HuH-7.5 (cell line): ENCODE measurements at regions not wholly inside any gene's neighbourhood (a gene's known extent, or its start where the extent isn't known, plus 50 kb on each side); places are given as distances from the start of the nearest gene placed in this dataset.

Experiments used
- DNase-seq: peaks from one replicate; pipeline ENCODE4 v3.0.0; 2011; ENCODE audit warnings: low spot score

DNA sequence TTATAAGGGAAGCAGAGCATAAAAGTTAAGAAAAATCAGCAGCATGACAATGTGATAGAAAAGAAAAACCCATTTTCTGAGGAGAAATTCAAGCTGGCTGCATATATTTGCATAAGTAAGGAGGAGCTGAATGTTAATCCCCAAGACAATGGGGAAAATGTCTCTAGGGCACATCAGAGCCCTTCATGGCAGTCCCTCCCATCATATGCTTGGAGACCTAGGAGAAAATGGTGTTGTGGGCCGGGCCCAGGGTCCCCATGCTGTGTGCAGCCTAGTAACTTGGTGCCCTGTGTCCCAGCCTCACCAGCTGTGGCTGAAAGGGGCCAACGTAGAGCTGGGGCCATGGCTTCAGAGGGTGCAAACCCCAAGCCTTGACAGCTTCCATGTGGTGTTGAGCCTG is 100.6 kb upstream of the PLPPR4 start:
- DNase-seq, result no peak

DNA sequence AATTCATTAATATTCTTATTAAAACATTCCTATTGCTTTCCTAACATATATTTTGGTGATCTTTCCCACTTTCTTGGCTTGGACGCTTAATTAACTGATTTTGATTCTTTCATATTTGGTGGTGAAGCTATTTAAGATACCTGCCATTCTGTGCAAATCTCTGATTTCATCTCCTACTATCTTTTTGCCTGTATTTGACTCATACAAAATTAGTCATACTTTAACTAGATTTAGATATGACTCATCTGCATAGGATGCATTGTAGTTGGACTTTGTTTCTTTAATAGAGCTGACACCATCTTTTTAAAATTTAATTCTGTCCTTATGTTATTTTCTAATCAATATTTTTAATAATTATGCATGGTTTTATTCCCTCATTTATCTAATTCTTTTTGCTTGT is 93.8 kb upstream of the PLPPR4 start:
- no peak for DNase-seq

DNA sequence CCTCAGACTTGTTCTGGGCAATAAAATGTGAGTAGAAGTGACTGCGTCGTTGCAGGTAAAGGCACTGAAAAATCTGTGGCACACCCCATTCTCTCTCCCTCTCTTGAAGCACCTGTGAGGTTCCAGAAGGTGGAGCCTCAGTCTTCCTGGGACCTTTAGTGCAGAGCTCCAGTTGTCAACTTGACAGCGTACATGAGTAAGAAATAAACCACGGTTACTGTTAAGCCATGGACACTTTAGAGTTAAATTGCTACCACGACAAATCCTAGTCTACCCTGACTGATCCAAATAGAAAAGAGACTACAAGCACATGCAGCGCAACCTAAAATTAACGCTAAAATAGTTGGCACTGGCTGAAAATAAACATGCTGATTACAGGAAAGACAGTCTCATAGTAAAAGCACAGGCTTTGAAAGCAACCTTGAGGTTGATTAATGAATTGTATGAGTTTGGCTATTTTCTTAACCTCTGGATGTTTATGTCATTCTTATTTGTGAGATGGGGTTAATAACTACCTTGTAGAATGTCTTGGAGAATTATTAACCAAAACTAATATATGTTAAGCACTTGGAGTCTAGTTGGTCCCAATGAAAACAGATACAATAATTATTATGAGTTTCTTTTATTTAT is 93.0 kb upstream of the PLPPR4 start:
- no peak for DNase-seq

DNA sequence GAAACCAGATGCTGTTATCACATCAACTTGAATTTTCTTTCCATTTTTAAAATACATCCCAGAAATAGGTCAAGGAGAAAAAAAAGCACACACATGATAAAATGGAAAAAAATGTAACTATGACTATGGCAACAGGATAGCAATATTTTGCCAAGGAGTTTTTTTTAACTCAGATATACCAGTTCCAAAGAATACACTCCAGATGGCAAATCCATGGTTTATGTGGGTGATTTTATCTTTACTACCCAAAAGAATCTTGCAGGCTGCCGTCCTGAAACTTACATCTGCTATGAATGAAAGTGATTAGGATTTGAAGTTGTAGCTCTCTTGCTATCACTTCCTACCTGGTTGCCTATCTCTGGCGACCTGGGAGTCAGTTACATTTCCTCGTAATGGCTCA is 91.0 kb upstream of the PLPPR4 start:
- no peak for DNase-seq

DNA sequence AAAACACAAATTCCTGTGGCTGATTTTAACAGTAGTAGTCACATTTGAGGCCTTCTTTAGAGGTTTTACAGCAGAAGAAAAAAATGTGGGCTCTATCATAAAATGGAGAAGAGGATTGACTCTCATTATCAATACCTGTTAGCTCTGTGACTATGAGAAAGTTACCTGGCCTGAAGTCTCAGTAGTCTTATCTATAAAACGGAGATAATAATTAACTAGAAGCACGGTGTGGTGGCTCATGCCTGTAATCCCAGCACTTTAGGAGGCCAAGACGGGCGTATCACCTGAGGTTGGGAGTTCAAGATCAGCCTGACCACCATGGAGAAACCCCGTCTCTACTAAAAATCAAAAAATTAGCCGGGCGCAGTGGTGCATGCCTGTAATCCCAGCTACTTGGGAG is 90.4 kb upstream of the PLPPR4 start:
- no peak for DNase-seq

DNA sequence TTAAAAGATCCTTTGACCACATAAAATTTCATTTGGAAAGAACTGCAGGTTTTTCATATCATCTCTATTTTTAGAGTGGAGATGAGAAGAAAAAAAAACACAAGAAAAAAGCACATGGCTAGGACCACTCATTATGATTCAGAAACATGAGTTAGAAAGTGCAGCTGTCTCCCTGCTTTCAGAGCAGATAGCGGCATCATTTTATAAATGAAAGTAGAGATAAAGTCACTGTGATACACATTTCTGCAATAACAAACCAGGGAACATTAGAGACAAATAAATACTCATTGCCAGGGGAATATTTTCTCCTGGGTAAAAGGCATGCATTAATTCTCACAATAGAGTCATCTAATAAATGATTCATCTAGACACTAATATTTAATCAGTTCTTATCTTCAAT is 87.5 kb upstream of the PLPPR4 start:
- no peak for DNase-seq

DNA sequence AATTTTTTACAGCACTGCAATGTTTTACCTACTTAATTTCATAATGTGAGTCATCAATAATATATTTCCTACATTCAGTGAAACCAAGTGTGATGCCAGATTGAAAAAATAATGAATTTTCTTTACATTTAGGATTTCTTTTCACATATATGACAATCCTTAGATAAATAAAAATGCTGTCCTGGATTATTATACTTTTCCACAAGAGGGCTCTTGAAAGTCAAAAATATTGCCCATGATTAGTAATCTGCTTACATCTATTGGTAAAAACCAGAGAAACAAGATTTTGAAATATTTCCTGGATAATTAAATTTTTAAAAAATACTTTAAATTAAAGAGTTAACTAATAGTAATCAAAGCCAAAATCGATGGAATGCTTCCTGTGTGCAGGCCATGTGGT is 86.8 kb upstream of the PLPPR4 start:
- no peak for DNase-seq

DNA sequence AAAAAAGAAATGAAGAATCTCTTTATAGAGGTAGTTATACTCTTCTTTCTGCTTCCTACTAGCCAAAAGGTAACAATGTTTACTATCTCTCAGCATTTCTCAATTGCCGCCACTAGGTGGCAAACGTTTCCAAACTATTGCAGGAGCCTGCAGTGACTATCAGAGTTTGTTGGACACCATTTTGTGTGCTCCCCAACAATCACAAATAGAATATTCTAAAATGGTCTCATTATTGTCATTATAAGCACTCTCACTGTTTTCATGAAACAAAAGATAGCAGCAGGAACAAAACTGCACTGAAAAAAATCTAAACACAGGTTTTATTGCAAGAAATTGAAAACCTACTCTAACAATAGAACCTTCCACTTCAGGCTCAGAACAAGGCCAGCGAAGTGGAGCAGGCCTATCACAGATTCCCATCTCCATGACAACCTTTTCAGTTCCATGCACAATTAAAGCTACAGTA is 83.9 kb upstream of the PLPPR4 start:
- peak; percentile 13 for DNase-seq

DNA sequence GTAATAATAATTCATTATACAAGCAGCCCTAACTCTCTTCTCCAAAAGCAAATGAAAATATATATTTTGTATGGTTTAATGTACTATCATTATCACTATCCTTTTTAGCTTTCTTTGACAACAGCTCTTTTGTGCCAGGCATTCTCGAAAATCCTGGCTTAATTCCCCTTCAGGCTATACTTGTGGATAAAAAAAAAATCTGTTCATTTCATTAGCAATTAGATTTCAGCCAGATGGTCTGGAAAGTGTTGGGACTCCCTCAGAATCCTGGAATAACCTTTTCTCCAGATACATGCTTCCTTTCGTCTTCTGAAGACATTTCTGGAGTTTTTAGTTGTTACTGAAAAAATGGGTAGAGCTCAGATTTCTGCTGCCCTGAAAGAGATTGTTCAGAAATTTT is 83.4 kb upstream of the PLPPR4 start:
- DNase-seq, result no peak

DNA sequence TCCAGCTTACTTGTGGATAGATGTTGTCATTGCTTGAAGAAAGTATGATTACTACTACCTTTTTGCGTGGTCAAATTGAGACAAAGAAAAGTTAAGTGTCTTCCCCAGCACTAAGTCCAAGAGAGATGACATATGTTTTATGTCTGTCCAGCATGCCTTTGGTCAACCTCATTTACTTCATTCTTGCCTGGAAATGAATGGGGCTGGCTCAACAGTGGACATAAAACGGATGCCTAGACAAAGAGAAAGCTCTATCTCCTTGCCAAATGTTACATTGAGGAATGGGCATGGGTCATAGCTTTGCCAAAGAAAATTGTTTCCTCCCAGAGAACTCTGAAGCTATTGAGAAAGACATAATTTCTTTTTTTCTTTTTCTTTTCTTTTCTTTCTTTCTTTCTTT is 82.4 kb upstream of the PLPPR4 start:
- no peak for DNase-seq

DNA sequence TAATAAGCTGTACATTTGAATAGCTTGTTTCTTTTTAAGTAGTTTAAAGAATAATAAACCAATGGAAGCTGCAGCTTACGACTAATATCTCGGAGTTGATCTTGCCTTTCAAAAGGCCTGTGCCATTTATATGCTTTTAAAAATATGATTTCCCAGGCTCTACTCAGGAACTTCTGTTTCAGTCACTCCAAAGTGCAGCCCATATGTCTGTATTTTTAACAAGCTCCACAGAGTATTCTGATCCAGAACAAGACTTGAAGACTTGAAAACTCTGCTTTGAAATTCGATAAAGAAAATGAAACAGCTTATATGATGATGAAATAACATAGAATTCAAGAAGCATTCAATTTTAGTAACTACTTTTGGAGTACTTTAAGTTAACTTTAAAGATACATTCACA is 79.1 kb upstream of the PLPPR4 start:
- DNase-seq, result no peak

DNA sequence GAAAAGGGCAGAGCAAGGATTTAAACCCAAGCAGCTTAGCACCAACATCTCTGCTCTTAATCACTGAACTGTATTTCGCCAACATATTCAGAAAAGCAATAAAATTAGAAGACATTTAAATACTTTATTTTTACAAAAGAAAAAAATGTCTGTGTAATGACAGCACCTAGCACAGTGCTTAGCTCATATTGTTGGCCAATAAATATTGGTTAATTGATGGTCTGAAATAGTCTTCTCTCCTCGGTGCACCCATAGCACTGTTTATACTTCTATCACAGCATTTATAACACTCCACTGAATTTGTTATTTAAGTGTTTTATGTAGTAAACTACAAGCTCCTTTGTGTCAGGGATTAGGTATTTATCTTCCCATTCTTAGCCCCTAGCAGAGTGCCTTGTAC is 70.9 kb upstream of the PLPPR4 start:
- DNase-seq, result no peak

DNA sequence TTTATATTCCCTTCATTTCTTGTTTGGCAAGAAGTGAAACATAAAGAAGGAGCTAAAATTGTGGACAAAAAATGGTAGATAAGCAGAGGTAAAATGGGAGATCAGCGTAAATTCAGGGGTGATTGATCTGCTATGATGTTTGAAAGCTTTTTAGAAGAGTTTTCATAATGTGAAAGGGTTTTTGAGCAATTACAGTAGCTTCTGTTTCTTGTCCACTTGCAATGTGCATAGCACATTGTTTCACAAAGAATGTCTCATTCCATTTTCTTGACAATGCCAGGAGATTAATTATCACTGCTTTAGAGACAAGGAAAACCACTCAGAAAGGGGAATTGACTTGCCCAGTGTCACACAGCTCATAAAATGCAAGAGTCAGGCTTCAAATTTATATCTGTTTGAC is 65.9 kb upstream of the PLPPR4 start:
- no peak for DNase-seq

DNA sequence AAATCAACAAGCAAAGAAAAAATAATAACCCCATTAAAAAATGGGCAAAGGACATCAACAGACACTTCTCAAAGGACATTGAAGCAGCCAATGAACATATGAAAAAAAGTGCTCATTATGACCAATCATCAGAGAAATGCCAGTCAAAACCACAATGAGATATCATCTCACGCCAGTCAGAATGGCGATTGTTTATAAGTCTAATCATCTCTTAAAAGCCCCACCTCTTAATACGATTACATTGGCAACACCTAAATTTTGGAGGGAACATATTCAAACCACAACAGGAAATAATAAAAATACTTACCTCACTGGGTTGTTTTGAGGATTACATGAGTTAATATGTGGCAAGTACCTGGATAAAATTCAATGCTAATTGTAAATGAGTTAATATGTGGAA is 57.1 kb upstream of the PLPPR4 start:
- no peak for DNase-seq
